Left ventricle myocardium inferior (tissue), 1 donor: ENCODE measurements at regions not wholly inside any gene's neighbourhood (a gene's known extent, or its start where the extent isn't known, plus 50 kb on each side); places are given as distances from the start of the nearest gene placed in this dataset.

Source experiments
- DNase-seq: peaks from one replicate; pipeline ENCODE4 v3.0.0-alpha.2; 2020
- H3K27ac ChIP-seq: fragments of 200-600 bp; replicated peaks from 2 replicates; pipeline ENCODE4 v1.8.0; 2021
- H3K27me3 ChIP-seq: fragments of 200-600 bp; 2 replicates; pipeline ENCODE4 v1.8.0; 2021; ENCODE audit warnings: low read depth
- H3K36me3 ChIP-seq: fragments of 200-600 bp; 2 replicates; pipeline ENCODE4 v1.8.0; 2021
- H3K4me1 ChIP-seq: fragments of 200-600 bp; 2 replicates; pipeline ENCODE4 v1.8.0; 2021
- H3K4me3 ChIP-seq: fragments of 200-600 bp; 2 replicates; pipeline ENCODE4 v1.8.0; 2021; ENCODE audit warnings: mild to moderate bottlenecking, moderate library complexity
- H3K9me3 ChIP-seq: fragments of 200-600 bp; replicated peaks from 2 replicates; pipeline ENCODE4 v1.8.0; 2021
- CTCF ChIP-seq: fragments of 200-600 bp; IDR thresholded peaks from 2 replicates; pipeline ENCODE4 v1.8.0; 2021; ENCODE audit warnings: antibody characterized with exemption, mild to moderate bottlenecking, borderline replicate concordance
- intact Hi-C: fragments of 100-400 bp; cut with micrococcal nuclease; formaldehyde crosslinking; loops from one replicate; pipeline ENCODE4 v1.11.0; 2022
- donor health status: DM: no; HTN: yes; CAD: no; lungs with severe emphysema.

- H3K4me3 ChIP-seq = no peak overlapping the region
- peaks cover 5% of the 10 kb centered on the region for H3K4me1 ChIP-seq
- H3K36me3 ChIP-seq = no peaks in the 10 kb centered on the region
- intact Hi-C loops = no loop called here
- DNase-seq = no peak
- peaks cover 6% of the 10 kb centered on the region for H3K9me3 ChIP-seq
- no peaks in the 10 kb centered on the region for H3K27me3 ChIP-seq
- H3K27ac ChIP-seq = no peak overlapping the region
- no peak for TF ChIP-seq CTCF
Measured at GRCh38 chr4:13857800-13858199, 230.3 kb upstream of the BOD1L1 start.

GRCh38 chr4:13859423-13859822 lies 231.9 kb upstream of the BOD1L1 start:
- H3K9me3 ChIP-seq = peaks cover 6% of the 10 kb centered on the region
- intact Hi-C loops = no loop called here
- H3K4me3 ChIP-seq = no peak overlapping the region
- no peak for TF ChIP-seq CTCF
- no peaks in the 10 kb centered on the region for H3K27me3 ChIP-seq
- no peaks in the 10 kb centered on the region for H3K36me3 ChIP-seq
- peaks cover 5% of the 10 kb centered on the region for H3K4me1 ChIP-seq
- no peak overlapping the region for H3K27ac ChIP-seq
- no peak for DNase-seq

GRCh38 chr4:13860126-13860525 lies 232.6 kb upstream of the BOD1L1 start:
- Histone ChIP-seq H3K27me3 (no peaks in the 10 kb centered on the region), H3K36me3 (no peaks in the 10 kb centered on the region), H3K4me3 (no peak overlapping the region), H3K4me1 (peaks cover 5% of the 10 kb centered on the region), H3K27ac (no peak overlapping the region), H3K9me3 (peaks cover 6% of the 10 kb centered on the region)
- peak; percentile 48 for TF ChIP-seq CTCF
- DNase-seq = no peak
- intact Hi-C loops = no loop called here

- intact Hi-C loops = no loop called here
- no peaks in the 10 kb centered on the region for H3K36me3 ChIP-seq
- no peak overlapping the region for H3K4me3 ChIP-seq
- DNase-seq = no peak
- TF ChIP-seq CTCF = no peak
- H3K9me3 ChIP-seq = peaks cover 6% of the 10 kb centered on the region
- no peaks in the 10 kb centered on the region for H3K27me3 ChIP-seq
- H3K27ac ChIP-seq = no peak overlapping the region
- no peaks in the 10 kb centered on the region for H3K4me1 ChIP-seq
Measured at GRCh38 chr4:13865871-13866669, 238.5 kb upstream of the BOD1L1 start.

GRCh38 chr4:13866881-13867280 lies 239.4 kb upstream of the BOD1L1 start:
- Histone ChIP-seq H3K36me3 (no peaks in the 10 kb centered on the region), H3K27ac (no peak overlapping the region), H3K9me3 (peaks cover 6% of the 10 kb centered on the region), H3K4me3 (no peak overlapping the region), H3K4me1 (no peaks in the 10 kb centered on the region), H3K27me3 (no peaks in the 10 kb centered on the region)
- intact Hi-C loops = no loop called here
- TF ChIP-seq CTCF = no peak
- DNase-seq = no peak
